Suprapubic skin (tissue), 4 donors: ENCODE measurements at regions not wholly inside any gene's neighbourhood (a gene's known extent, or its start where the extent isn't known, plus 50 kb on each side); places are given as distances from the start of the nearest gene placed in this dataset.

Source experiments
- DNase-seq, 2 donors: peaks; one replicate each; pipeline ENCODE4 v3.0.0-alpha.2; 2019; ENCODE audit warnings: low spot score in 2 of 2
- H3K27ac ChIP-seq: fragments of 200-600 bp; sonication (generic); one replicate; pipeline ENCODE4 v1.5.1; 2019
- H3K27me3 ChIP-seq: fragments of 200-600 bp; sonication (generic); one replicate; pipeline ENCODE4 v1.5.1; 2019
- H3K36me3 ChIP-seq: fragments of 200-600 bp; sonication (generic); one replicate; pipeline ENCODE4 v1.5.1; 2019
- H3K4me1 ChIP-seq: fragments of 200-600 bp; sonication (generic); one replicate; pipeline ENCODE4 v1.5.1; 2019
- H3K4me3 ChIP-seq: fragments of 200-600 bp; sonication (generic); one replicate; pipeline ENCODE4 v1.5.1; 2019; ENCODE audit warnings: mild to moderate bottlenecking
- H3K9me3 ChIP-seq: fragments of 200-600 bp; sonication (generic); one replicate; pipeline ENCODE4 v1.5.1; 2019
- CTCF ChIP-seq, 2 donors: fragments of 200-600 bp in 1 of 2; fragments of 450-650 bp in 1 of 2; sonication (generic) in 1 of 2; IDR thresholded peaks; one replicate each; pipeline ENCODE4 v1.5.1; 2016 to 2019; ENCODE audit warnings: antibody characterized with exemption in 2 of 2, mild to moderate bottlenecking in 1 of 2, moderate library complexity in 1 of 2
- EP300 ChIP-seq: sonication (generic); formaldehyde crosslinking; IDR thresholded peaks from one replicate; pipeline ENCODE4 v1.6.1; 2017; ENCODE audit warnings: antibody characterized with exemption
- POLR2A ChIP-seq, 2 donors: fragments of 450-650 bp; IDR thresholded peaks; one replicate each; pipeline ENCODE4 v1.6.1; 2017; ENCODE audit warnings: antibody characterized with exemption in 2 of 2, mild to moderate bottlenecking in 2 of 2, moderate library complexity in 2 of 2
- POLR2AphosphoS5 ChIP-seq, 3 donors: sonication (generic); formaldehyde crosslinking; IDR thresholded peaks; one replicate each; pipeline ENCODE4 v1.6.1; 2017; ENCODE audit warnings: antibody characterized with exemption in 3 of 3
- WGBS: methylation state at CpG from one replicate; pipeline ENCODE4 v1.1.5; 2018; 5-methylcytosine and 5-hydroxymethylcytosine counted together

- Histone ChIP-seq H3K4me1 (no peaks in the 10 kb centered on the region), H3K27me3 (no peaks in the 10 kb centered on the region), H3K9me3 (no peaks in the 10 kb centered on the region), H3K4me3 (no peak overlapping the region), H3K36me3 (no peaks in the 10 kb centered on the region), H3K27ac (no peak overlapping the region)
- WGBS = 91% methylated on average over 4 of the region's 4 CpGs
- DNase-seq = no peak
- TF ChIP-seq POLR2A (IDR thresholded peaks at IDR 0.05) = no peak
- no peak for TF ChIP-seq POLR2AphosphoS5 (IDR thresholded peaks at IDR 0.05)
- TF ChIP-seq CTCF (IDR thresholded peaks at IDR 0.05) = no peak
- TF ChIP-seq EP300 = no peak
These were observed 1158.7 kb upstream of the CNTN5 start for GRCh38 chr11:97862021-97862420.

GRCh38 chr11:97865424-97866012 is 1155.2 kb upstream of the CNTN5 start:
- no peak overlapping the region for H3K27ac ChIP-seq
- no peaks in the 10 kb centered on the region for H3K27me3 ChIP-seq
- TF ChIP-seq CTCF (IDR thresholded peaks at IDR 0.05) (no peak), POLR2AphosphoS5 (IDR thresholded peaks at IDR 0.05) (no peak), EP300 (no peak), POLR2A (IDR thresholded peaks at IDR 0.05) (no peak)
- no peak overlapping the region for H3K4me3 ChIP-seq
- no peaks in the 10 kb centered on the region for H3K36me3 ChIP-seq
- no peaks in the 10 kb centered on the region for H3K9me3 ChIP-seq
- no peak for DNase-seq
- WGBS = 59% methylated on average over 3 of the region's 3 CpGs
- no peaks in the 10 kb centered on the region for H3K4me1 ChIP-seq

- Histone ChIP-seq H3K9me3 (no peaks in the 10 kb centered on the region), H3K27ac (no peak overlapping the region), H3K4me3 (no peak overlapping the region), H3K4me1 (no peaks in the 10 kb centered on the region), H3K27me3 (no peaks in the 10 kb centered on the region), H3K36me3 (no peaks in the 10 kb centered on the region)
- DNase-seq = no peak
- TF ChIP-seq POLR2A (IDR thresholded peaks at IDR 0.05) (no peak), EP300 (no peak), CTCF (IDR thresholded peaks at IDR 0.05) (no peak), POLR2AphosphoS5 (IDR thresholded peaks at IDR 0.05) (no peak)
These were observed 1148.9 kb upstream of the CNTN5 start for GRCh38 chr11:97871816-97872215.

GRCh38 chr11:97880209-97880608 is 1140.5 kb upstream of the CNTN5 start:
- H3K36me3 ChIP-seq = no peaks in the 10 kb centered on the region
- H3K27ac ChIP-seq = no peak overlapping the region
- no peaks in the 10 kb centered on the region for H3K4me1 ChIP-seq
- no peak overlapping the region for H3K4me3 ChIP-seq
- TF ChIP-seq CTCF (IDR thresholded peaks at IDR 0.05) (no peak), POLR2A (IDR thresholded peaks at IDR 0.05) (no peak), POLR2AphosphoS5 (IDR thresholded peaks at IDR 0.05) (no peak), EP300 (no peak)
- no peaks in the 10 kb centered on the region for H3K27me3 ChIP-seq
- DNase-seq = no peak
- no peaks in the 10 kb centered on the region for H3K9me3 ChIP-seq

- 74% methylated on average over 2 of the region's 2 CpGs for WGBS
- DNase-seq = no peak
- no peaks in the 10 kb centered on the region for H3K9me3 ChIP-seq
- no peaks in the 10 kb centered on the region for H3K27me3 ChIP-seq
- TF ChIP-seq EP300 (no peak), POLR2A (IDR thresholded peaks at IDR 0.05) (no peak), POLR2AphosphoS5 (IDR thresholded peaks at IDR 0.05) (no peak), CTCF (IDR thresholded peaks at IDR 0.05) (no peak)
- no peaks in the 10 kb centered on the region for H3K4me1 ChIP-seq
- H3K4me3 ChIP-seq = no peak overlapping the region
- H3K36me3 ChIP-seq = no peaks in the 10 kb centered on the region
- no peak overlapping the region for H3K27ac ChIP-seq
These were observed 1137.7 kb upstream of the CNTN5 start for GRCh38 chr11:97883086-97883485.
